ENCODE measurements at regions not wholly inside any gene's neighbourhood (a gene's known extent, or its start where the extent isn't known, plus 50 kb on each side); places are given as distances from the start of the nearest gene placed in this dataset.

- TF ChIP-seq POLR2AphosphoS5 (IDR thresholded peaks at IDR 0.05) (no peak), POLR2A (IDR thresholded peaks at IDR 0.05) (no peak), CTCF (IDR thresholded peaks at IDR 0.05) (no peak)
Measured at GRCh38 chr11:134844838-134845237, 432.8 kb upstream of the B3GAT1 start.

Data from prostate gland (tissue), 2 donors.